WERI-Rb-1 (cell line): ENCODE measurements at regions not wholly inside any gene's neighbourhood (a gene's known extent, or its start where the extent isn't known, plus 50 kb on each side); places are given as distances from the start of the nearest gene placed in this dataset.
"Not testable (repeated sequence)": the region's sequence is repeated elsewhere in the genome, so short reads cannot be mapped to it uniquely, and the experiment has no call there.

Experiments used
- DNase-seq: peaks from one replicate; pipeline ENCODE4 v3.0.0-alpha.2; 2020
- H3K27ac ChIP-seq: fragments of 250-450 bp; sonication (Bioruptor Pico); 2 replicates; pipeline ENCODE4 v1.5.1; 2020; ENCODE audit warnings: mild to moderate bottlenecking, moderate library complexity
- H3K27me3 ChIP-seq: fragments of 250-450 bp; sonication (Bioruptor Pico); 2 replicates; pipeline ENCODE4 v1.5.1; 2021; ENCODE audit warnings: mild to moderate bottlenecking, low read depth, moderate library complexity; ENCODE audit not compliant: insufficient read depth, severe bottlenecking
- H3K36me3 ChIP-seq: fragments of 250-450 bp; sonication (Bioruptor Pico); 2 replicates; pipeline ENCODE4 v1.5.1; 2020; ENCODE audit warnings: mild to moderate bottlenecking, moderate library complexity
- H3K4me3 ChIP-seq: 2 replicates; pipeline ENCODE4 v1.5.1; 2011; ENCODE audit warnings: low read depth, mild to moderate bottlenecking, control low read depth, low read length
- H3K9me3 ChIP-seq: fragments of 250-450 bp; sonication (Bioruptor Pico); 2 replicates; pipeline ENCODE4 v1.5.1; 2021; ENCODE audit warnings: mild to moderate bottlenecking, moderate library complexity; ENCODE audit not compliant: severe bottlenecking
- TF ChIP-seq, protein P1 (sequence below): IDR thresholded peaks from 2 replicates; pipeline ENCODE4 v1.5.1; 2011; ENCODE audit warnings: low read depth, mild to moderate bottlenecking, control low read depth, inconsistent platforms, low read length

DNA sequence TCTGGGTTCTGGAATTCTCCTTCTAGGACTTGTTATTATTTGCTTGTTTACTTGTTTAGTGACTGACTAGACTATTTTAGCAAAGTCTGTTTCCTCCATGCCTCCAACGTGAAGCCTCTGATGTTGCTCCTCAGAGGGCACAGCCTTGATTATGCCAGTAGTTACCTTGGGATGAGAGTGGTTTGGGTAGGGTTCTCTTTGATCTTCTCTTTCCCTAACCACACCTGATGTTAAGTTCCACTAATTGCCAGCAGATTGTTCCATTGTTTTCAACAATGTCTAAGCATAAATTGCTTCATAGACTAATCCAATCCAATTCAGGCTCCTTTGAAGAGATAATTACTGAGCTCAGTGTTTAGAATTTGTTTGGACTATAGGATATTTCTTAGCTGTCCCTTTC lies 352.7 kb upstream of the DIPK2B start:
- Histone ChIP-seq H3K4me3 (no peak overlapping the region), H3K36me3 (no peaks in the 10 kb centered on the region), H3K27me3 (no peaks in the 10 kb centered on the region), H3K9me3 (no peaks in the 10 kb centered on the region), H3K27ac (no peak overlapping the region)
- no peak for DNase-seq
- TF ChIP-seq, protein P1, sequence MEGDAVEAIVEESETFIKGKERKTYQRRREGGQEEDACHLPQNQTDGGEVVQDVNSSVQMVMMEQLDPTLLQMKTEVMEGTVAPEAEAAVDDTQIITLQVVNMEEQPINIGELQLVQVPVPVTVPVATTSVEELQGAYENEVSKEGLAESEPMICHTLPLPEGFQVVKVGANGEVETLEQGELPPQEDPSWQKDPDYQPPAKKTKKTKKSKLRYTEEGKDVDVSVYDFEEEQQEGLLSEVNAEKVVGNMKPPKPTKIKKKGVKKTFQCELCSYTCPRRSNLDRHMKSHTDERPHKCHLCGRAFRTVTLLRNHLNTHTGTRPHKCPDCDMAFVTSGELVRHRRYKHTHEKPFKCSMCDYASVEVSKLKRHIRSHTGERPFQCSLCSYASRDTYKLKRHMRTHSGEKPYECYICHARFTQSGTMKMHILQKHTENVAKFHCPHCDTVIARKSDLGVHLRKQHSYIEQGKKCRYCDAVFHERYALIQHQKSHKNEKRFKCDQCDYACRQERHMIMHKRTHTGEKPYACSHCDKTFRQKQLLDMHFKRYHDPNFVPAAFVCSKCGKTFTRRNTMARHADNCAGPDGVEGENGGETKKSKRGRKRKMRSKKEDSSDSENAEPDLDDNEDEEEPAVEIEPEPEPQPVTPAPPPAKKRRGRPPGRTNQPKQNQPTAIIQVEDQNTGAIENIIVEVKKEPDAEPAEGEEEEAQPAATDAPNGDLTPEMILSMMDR = no peak

DNA sequence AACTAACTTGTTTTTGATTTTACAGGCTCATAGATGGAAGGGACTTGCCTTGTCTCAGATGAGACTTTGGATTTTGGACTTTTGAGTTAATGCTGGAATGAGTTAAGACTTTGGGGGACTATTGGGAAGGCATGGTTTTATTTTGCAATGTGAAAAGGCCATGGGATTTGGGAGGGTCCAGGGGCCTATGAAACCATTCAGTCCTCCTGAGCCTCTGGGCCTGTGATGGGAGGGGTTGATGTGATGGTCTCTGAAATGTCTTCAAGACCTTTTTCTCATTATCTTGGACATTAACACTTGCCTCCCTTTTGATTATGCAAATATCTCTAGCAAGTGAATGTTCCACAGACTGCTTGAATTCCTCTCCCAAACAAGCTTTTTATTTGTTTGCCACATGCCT lies 346.0 kb upstream of the DIPK2B start:
- H3K36me3 ChIP-seq, H3K9me3 ChIP-seq, DNase-seq, H3K27ac ChIP-seq, H3K4me3 ChIP-seq, H3K27me3 ChIP-seq: not testable (repeated sequence)

DNA sequence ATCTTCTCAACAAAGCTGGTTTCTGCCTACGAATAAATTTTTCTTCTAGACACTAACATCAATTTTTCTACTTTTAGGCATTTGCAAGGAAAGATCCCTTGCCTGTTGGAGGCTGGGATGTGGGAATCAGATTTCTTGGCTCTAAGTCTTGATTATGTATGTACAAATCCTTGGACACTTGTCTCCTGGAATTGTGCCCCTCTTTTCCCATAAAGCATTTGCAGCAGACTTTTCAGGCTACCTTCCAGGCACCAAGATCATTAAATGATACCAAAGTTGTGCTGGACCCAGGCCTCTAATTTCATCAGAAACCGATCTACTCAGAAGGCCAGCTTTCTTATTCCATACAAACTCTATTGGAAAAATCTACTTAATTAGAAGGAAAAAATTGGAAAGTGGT lies 339.5 kb upstream of the DIPK2B start:
- no peaks in the 10 kb centered on the region for H3K36me3 ChIP-seq
- no peak for DNase-seq
- TF ChIP-seq, protein P1 = no peak
- no peaks in the 10 kb centered on the region for H3K9me3 ChIP-seq
- H3K27ac ChIP-seq = no peak overlapping the region
- no peaks in the 10 kb centered on the region for H3K27me3 ChIP-seq
- H3K4me3 ChIP-seq = no peak overlapping the region

DNA sequence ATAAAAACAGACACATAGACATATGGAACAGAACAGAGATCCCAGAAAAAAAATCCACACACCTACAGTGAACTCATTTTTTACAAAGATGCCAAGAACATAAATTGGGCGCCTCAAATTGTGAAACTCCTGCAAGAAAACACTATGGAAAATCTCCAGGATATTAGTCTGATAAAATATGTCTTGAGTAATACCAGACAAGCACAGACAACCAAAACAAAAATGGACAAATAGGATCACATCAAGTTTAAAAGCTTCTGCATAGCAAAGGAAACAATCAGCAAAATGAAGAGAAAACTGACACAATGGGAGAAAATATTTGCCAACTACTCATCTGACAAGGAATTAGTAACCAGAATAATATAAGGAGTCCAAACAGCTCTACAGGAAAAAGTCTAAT lies 337.3 kb upstream of the DIPK2B start:
- no peaks in the 10 kb centered on the region for H3K9me3 ChIP-seq
- TF ChIP-seq, protein P1 = no peak
- no peaks in the 10 kb centered on the region for H3K36me3 ChIP-seq
- H3K4me3 ChIP-seq = no peak overlapping the region
- H3K27me3 ChIP-seq = no peaks in the 10 kb centered on the region
- H3K27ac ChIP-seq = no peak overlapping the region
- DNase-seq = no peak

DNA sequence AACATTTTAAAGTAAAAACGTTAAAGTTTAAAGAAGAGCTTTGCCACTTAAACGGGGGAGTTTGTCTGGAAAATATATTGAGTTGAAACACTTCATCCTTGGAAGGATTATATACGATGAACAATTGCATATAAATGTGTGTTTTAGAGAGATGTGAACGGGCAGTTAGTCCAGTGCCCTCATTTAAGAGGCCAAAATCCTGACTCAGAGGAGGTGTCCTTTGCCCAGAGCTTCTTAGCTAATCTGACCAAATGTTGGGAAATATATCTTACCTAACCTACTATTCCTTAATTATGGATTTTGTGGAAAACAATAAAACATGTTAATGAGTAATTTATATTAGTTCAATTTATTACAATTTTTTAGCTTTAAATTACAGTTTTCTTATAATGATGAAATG lies 327.2 kb upstream of the DIPK2B start:
- H3K27me3 ChIP-seq = no peaks in the 10 kb centered on the region
- H3K4me3 ChIP-seq = no peak overlapping the region
- no peak overlapping the region for H3K27ac ChIP-seq
- no peaks in the 10 kb centered on the region for H3K9me3 ChIP-seq
- no peak for DNase-seq
- no peaks in the 10 kb centered on the region for H3K36me3 ChIP-seq
- TF ChIP-seq, protein P1 = no peak

DNA sequence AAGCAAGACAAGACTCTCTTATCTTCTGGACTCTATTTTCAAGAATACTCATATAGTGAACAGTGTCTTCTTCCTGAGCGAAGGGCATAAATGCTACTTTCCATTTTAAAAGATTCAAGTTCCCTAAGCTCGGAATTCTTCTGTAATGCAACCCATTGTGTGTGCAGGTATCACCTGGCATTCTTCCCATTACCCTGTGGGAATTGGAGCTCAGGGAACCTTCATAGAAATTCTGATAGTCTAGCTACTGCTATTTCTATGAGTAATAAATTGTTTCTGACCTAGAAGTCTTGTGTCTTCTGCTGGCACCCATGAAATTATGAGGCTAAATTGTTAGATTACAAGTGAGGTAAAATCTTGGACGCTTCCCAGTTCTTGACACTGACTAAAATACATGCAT lies 324.1 kb upstream of the DIPK2B start:
- no peak overlapping the region for H3K27ac ChIP-seq
- no peaks in the 10 kb centered on the region for H3K27me3 ChIP-seq
- TF ChIP-seq, protein P1 = no peak
- no peak for DNase-seq
- H3K9me3 ChIP-seq = no peaks in the 10 kb centered on the region
- no peak overlapping the region for H3K4me3 ChIP-seq
- no peaks in the 10 kb centered on the region for H3K36me3 ChIP-seq
